Uterus (tissue), 2 donors: ENCODE measurements at regions not wholly inside any gene's neighbourhood (a gene's known extent, or its start where the extent isn't known, plus 50 kb on each side); places are given as distances from the start of the nearest gene placed in this dataset.

ENCODE experiments used
- POLR2A ChIP-seq, 2 donors: fragments of 450-650 bp; IDR thresholded peaks; one replicate each; pipeline ENCODE4 v1.6.1; 2016; ENCODE audit warnings: antibody characterized with exemption in 2 of 2, mild to moderate bottlenecking in 1 of 2, moderate library complexity in 1 of 2
- TF ChIP-seq, protein P1 (sequence below), 4 experiments: fragments of 200-600 bp in 2 of 4; fragments of 450-650 bp in 2 of 4; sonication (generic) in 2 of 4; IDR thresholded peaks; one replicate each; pipeline ENCODE4 v1.5.1; 2016 to 2019; ENCODE audit warnings: antibody characterized with exemption in 4 of 4, mild to moderate bottlenecking in 2 of 4, moderate library complexity in 1 of 4

DNA sequence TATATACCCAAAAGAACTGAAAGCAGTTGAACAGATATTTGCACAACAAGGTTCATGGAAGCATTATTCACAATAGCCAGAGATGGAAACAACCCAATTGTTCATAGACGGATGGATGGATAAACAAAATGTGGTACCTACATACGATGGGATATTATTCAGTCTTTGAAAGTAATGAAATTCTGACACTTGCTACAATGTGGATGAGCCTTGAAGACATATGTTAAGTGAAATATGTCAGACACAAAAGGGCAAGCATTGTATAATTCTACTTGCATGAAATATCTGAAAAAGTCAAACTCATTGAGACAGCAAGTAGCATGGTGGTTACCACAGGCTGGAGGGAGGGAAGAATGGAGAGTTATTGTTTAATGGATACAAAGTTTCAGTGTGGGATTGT lies 696.1 kb downstream of the MATN1 start:
- TF ChIP-seq, protein P1, sequence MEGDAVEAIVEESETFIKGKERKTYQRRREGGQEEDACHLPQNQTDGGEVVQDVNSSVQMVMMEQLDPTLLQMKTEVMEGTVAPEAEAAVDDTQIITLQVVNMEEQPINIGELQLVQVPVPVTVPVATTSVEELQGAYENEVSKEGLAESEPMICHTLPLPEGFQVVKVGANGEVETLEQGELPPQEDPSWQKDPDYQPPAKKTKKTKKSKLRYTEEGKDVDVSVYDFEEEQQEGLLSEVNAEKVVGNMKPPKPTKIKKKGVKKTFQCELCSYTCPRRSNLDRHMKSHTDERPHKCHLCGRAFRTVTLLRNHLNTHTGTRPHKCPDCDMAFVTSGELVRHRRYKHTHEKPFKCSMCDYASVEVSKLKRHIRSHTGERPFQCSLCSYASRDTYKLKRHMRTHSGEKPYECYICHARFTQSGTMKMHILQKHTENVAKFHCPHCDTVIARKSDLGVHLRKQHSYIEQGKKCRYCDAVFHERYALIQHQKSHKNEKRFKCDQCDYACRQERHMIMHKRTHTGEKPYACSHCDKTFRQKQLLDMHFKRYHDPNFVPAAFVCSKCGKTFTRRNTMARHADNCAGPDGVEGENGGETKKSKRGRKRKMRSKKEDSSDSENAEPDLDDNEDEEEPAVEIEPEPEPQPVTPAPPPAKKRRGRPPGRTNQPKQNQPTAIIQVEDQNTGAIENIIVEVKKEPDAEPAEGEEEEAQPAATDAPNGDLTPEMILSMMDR (IDR thresholded peaks at IDR 0.05) = no peak
- no peak for TF ChIP-seq POLR2A (IDR thresholded peaks at IDR 0.05)
